ENCODE measurements at regions not wholly inside any gene's neighbourhood (a gene's known extent, or its start where the extent isn't known, plus 50 kb on each side); places are given as distances from the start of the nearest gene placed in this dataset.

DNA sequence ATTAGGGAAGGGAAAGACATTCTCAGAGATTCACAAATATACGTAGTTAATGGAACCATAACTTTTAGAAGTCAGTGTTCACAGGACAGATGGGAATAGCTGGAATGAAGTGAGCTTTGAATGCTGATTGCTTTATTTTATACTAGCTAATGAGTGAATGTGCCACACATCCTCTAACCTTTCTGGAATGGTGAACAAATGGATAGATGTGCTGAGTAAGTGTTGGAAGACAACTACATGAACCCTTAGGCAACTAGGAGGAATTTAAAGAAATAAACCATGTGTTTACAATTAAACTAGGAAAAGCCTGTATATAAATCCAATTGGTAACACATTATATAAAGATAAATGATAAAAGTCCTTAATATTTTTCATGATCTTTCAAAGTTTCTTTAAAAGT is 91.6 kb upstream of the LIMCH1 start:
- no peaks in the 10 kb centered on the region for H3K79me2 ChIP-seq (ENCODE audit: insufficient read depth, low read length)
- no peaks in the 10 kb centered on the region for H3K27me3 ChIP-seq (ENCODE audit: insufficient read depth, low read length)
- no peaks in the 10 kb centered on the region for H3K36me3 ChIP-seq (ENCODE audit: insufficient read depth, low read length)
- TF ChIP-seq, protein P1, sequence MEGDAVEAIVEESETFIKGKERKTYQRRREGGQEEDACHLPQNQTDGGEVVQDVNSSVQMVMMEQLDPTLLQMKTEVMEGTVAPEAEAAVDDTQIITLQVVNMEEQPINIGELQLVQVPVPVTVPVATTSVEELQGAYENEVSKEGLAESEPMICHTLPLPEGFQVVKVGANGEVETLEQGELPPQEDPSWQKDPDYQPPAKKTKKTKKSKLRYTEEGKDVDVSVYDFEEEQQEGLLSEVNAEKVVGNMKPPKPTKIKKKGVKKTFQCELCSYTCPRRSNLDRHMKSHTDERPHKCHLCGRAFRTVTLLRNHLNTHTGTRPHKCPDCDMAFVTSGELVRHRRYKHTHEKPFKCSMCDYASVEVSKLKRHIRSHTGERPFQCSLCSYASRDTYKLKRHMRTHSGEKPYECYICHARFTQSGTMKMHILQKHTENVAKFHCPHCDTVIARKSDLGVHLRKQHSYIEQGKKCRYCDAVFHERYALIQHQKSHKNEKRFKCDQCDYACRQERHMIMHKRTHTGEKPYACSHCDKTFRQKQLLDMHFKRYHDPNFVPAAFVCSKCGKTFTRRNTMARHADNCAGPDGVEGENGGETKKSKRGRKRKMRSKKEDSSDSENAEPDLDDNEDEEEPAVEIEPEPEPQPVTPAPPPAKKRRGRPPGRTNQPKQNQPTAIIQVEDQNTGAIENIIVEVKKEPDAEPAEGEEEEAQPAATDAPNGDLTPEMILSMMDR (IDR thresholded peaks at IDR 0.05; ENCODE audit: extremely low read depth, low read depth, low read length) = no peak
- H3K9me3 ChIP-seq (ENCODE audit: low read depth, low read length) = no peaks in the 10 kb centered on the region
- no peaks in the 10 kb centered on the region for H4K20me1 ChIP-seq (ENCODE audit: insufficient read depth, low read length)
- no peak overlapping the region for H3K27ac ChIP-seq (ENCODE audit: low read depth, low read length)
- no peak overlapping the region for H3K4me2 ChIP-seq (ENCODE audit: insufficient read depth, low read length)
- H2AFZ ChIP-seq (ENCODE audit: low read length) = no peak overlapping the region
- no peak for DNase-seq (ENCODE audit: insufficient read length, low spot score, missing footprints)
- no peaks in the 10 kb centered on the region for H3K4me1 ChIP-seq (ENCODE audit: insufficient read depth, low read length)
- no peak overlapping the region for H3K4me3 ChIP-seq (ENCODE audit: insufficient read depth, low read length)

DNA sequence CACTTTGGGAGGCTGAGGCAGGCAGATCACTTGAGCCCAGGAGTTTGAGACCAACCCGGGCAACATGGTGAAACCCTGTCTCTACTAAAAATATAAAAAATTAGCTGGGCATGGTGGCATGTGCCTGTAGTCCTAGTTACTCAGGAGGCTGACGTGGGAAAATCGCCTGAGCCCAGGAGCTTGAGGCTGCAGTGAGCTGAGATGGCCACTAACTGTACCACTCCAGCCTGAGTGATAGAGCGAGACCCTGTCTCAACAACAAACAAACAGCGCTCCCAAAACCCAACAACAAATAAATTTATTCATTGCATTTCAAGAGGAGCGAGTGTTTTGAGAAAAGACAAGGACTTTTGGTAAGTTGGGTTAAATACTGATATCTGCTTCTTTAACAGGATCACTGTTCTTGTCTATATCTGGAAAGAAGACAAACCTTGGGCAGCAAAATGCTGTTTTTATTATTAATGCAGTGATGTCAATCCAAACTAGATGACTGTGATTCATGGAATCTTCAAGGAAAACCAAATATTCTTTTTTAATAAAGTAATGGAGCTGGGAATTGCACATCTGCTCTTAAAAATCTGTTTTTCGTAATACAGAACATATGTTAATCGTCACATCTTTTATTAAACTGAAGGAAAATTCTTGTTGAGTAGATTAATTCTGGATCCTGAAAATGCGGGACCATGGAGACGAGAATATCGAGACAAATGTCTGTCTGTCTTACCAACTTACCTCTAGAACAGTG is 90.8 kb upstream of the LIMCH1 start:
- Histone ChIP-seq H3K27me3 (ENCODE audit: insufficient read depth, low read length) (no peaks in the 10 kb centered on the region), H3K4me3 (ENCODE audit: insufficient read depth, low read length) (no peak overlapping the region), H3K27ac (ENCODE audit: low read depth, low read length) (no peak overlapping the region), H3K36me3 (ENCODE audit: insufficient read depth, low read length) (no peaks in the 10 kb centered on the region), H2AFZ (ENCODE audit: low read length) (no peak overlapping the region), H3K4me2 (ENCODE audit: insufficient read depth, low read length) (no peak overlapping the region), H3K79me2 (ENCODE audit: insufficient read depth, low read length) (no peaks in the 10 kb centered on the region), H3K4me1 (ENCODE audit: insufficient read depth, low read length) (no peaks in the 10 kb centered on the region), H4K20me1 (ENCODE audit: insufficient read depth, low read length) (no peaks in the 10 kb centered on the region), H3K9me3 (ENCODE audit: low read depth, low read length) (no peaks in the 10 kb centered on the region)
- DNase-seq (ENCODE audit: insufficient read length, low spot score, missing footprints) = no peak
- TF ChIP-seq, protein P1 (IDR thresholded peaks at IDR 0.05; ENCODE audit: extremely low read depth, low read depth, low read length) = no peak

DNA sequence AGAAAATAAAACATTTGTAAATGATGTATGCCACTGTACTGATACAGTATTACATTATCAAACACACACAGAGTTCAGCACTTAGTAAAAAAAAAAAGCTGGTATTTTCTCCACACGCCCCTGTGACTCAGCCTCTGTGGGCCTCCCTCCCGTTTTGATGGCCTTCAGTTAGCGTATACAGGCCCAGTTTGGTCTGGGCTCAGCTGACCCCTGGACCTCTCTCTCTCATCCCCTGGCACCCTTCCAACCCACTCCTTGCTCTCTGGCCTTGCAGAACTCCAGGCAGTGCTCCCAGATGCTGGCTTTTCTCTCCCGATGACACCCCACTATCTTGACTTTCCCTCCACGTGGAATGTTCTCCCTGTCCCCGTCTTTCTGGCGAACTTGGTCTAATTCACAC is 89.0 kb upstream of the LIMCH1 start:
- Histone ChIP-seq H4K20me1 (ENCODE audit: insufficient read depth, low read length) (no peaks in the 10 kb centered on the region), H3K4me2 (ENCODE audit: insufficient read depth, low read length) (no peak overlapping the region), H3K4me1 (ENCODE audit: insufficient read depth, low read length) (no peaks in the 10 kb centered on the region), H3K36me3 (ENCODE audit: insufficient read depth, low read length) (no peaks in the 10 kb centered on the region), H3K4me3 (ENCODE audit: insufficient read depth, low read length) (no peak overlapping the region), H3K27ac (ENCODE audit: low read depth, low read length) (no peak overlapping the region), H3K27me3 (ENCODE audit: insufficient read depth, low read length) (no peaks in the 10 kb centered on the region), H3K9me3 (ENCODE audit: low read depth, low read length) (no peaks in the 10 kb centered on the region), H3K79me2 (ENCODE audit: insufficient read depth, low read length) (no peaks in the 10 kb centered on the region), H2AFZ (ENCODE audit: low read length) (no peak overlapping the region)
- no peak for DNase-seq (ENCODE audit: insufficient read length, low spot score, missing footprints)
- TF ChIP-seq, protein P1 (IDR thresholded peaks at IDR 0.05; ENCODE audit: extremely low read depth, low read depth, low read length) = no peak

DNA sequence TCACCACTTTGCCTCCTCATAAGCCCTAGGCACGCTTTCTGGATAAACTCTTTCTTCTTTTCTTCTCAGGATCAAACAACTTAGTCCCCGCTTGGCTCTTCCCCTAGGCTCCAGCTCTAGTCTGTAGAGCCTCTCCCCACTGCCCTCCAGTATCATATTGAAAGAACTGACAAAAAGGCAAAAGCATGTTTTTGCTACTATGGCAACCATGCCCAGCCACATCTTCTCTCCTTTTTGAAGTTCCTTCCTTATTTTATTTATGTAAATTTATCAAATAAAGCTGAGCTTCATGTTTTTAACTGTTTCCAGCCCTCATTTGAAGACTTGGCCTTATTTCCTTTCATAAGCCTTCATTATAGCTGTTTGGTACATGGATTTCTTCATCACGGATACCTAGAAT is 86.0 kb upstream of the LIMCH1 start:
- H3K36me3 ChIP-seq (ENCODE audit: insufficient read depth, low read length) = no peaks in the 10 kb centered on the region
- H3K27ac ChIP-seq (ENCODE audit: low read depth, low read length) = no peak overlapping the region
- no peaks in the 10 kb centered on the region for H3K4me1 ChIP-seq (ENCODE audit: insufficient read depth, low read length)
- no peak overlapping the region for H3K4me3 ChIP-seq (ENCODE audit: insufficient read depth, low read length)
- DNase-seq (ENCODE audit: insufficient read length, low spot score, missing footprints) = no peak
- TF ChIP-seq, protein P1 (IDR thresholded peaks at IDR 0.05; ENCODE audit: extremely low read depth, low read depth, low read length) = no peak
- no peaks in the 10 kb centered on the region for H3K27me3 ChIP-seq (ENCODE audit: insufficient read depth, low read length)
- H4K20me1 ChIP-seq (ENCODE audit: insufficient read depth, low read length) = no peaks in the 10 kb centered on the region
- H3K79me2 ChIP-seq (ENCODE audit: insufficient read depth, low read length) = no peaks in the 10 kb centered on the region
- H2AFZ ChIP-seq (ENCODE audit: low read length) = no peak overlapping the region
- H3K4me2 ChIP-seq (ENCODE audit: insufficient read depth, low read length) = no peak overlapping the region
- no peaks in the 10 kb centered on the region for H3K9me3 ChIP-seq (ENCODE audit: low read depth, low read length)

Measured in osteoblast (primary cell).